B cell (primary cell): ENCODE measurements at regions not wholly inside any gene's neighbourhood (a gene's known extent, or its start where the extent isn't known, plus 50 kb on each side); places are given as distances from the start of the nearest gene placed in this dataset.

Experiments
- ATAC-seq: fragments of 200-7000 bp; cut with Tn5 transposase; one replicate; pipeline ENCODE4 v1.10.0; 2021; ENCODE audit warnings: low read depth, mild to moderate bottlenecking, moderate number of reproducible peaks, moderate library complexity
- CTCF ChIA-PET: fragments of 350-600 bp; sonication (Branson Sonifier 250); formaldehyde crosslinking; loops from one replicate; lab custom pipeline; 2021; ENCODE audit warnings: antibody characterized with exemption, inconsistent platforms; lab: Charles Lee
- POLR2A ChIA-PET: fragments of 350-600 bp; sonication (Branson Sonifier 250); formaldehyde crosslinking; loops from one replicate; lab custom pipeline; 2021; ENCODE audit warnings: antibody characterized with exemption; lab: Charles Lee
- DNase-seq: peaks from one replicate; pipeline ENCODE4 v3.0.0; 2013
- H2AFZ ChIP-seq: 2 replicates; pipeline ENCODE4 v1.6.1; 2012; ENCODE audit warnings: mild to moderate bottlenecking, low read depth, low read length; ENCODE audit not compliant: insufficient read depth, poor library complexity, severe bottlenecking
- H3K27ac ChIP-seq, 2 donors: 1 replicate in 1 of 2; 2 replicates in 1 of 2; pipeline ENCODE4 v1.5.1; 2012 to 2013; ENCODE audit warnings: low read length in 2 of 2, mild to moderate bottlenecking in 2 of 2, moderate library complexity in 1 of 2
- H3K27me3 ChIP-seq, 4 experiments: fragments of 200-600 bp in 1 of 4; sonication (generic) in 1 of 4; replicated peaks in 1 of 4; 1 replicate in 2 of 4; 2 replicates in 2 of 4; pipeline versions ENCODE4 v1.6.1 to v1.7.0; 2013 to 2016; ENCODE audit warnings: low read length in 3 of 4, mild to moderate bottlenecking in 2 of 4, mixed read lengths in 1 of 4, moderate library complexity in 1 of 4; ENCODE audit not compliant: insufficient read depth in 4 of 4, control insufficient read depth in 3 of 4; ENCODE audit errors: control extremely low read depth in 1 of 4
- H3K36me3 ChIP-seq, 2 experiments: replicated peaks in 1 of 2; 1 replicate in 1 of 2; 2 replicates in 1 of 2; pipeline versions ENCODE4 v1.6.1 to v1.7.1; 2013; ENCODE audit warnings: low read length in 1 of 2; ENCODE audit not compliant: insufficient read depth in 2 of 2, control insufficient read depth in 1 of 2; ENCODE audit errors: control extremely low read depth in 1 of 2, extremely low read depth in 1 of 2
- H3K4me1 ChIP-seq, 2 donors: fragments of 200-600 bp in 1 of 2; sonication (generic) in 1 of 2; 1 replicate in 1 of 2; 2 replicates in 1 of 2; pipeline versions ENCODE4 v1.5.1 to v1.6.1; 2013 to 2017; ENCODE audit warnings: low read length in 2 of 2; ENCODE audit not compliant: control insufficient read depth in 2 of 2, insufficient read depth in 2 of 2
- H3K4me2 ChIP-seq: replicated peaks from 2 replicates; pipeline ENCODE3; 2012; ENCODE audit warnings: mild to moderate bottlenecking, low read depth, low read length; ENCODE audit not compliant: poor library complexity, severe bottlenecking
- H3K4me3 ChIP-seq, 5 experiments: fragments of 200-600 bp in 1 of 5; sonication (generic) in 1 of 5; 1 replicate in 3 of 5; 2 replicates in 2 of 5; pipeline versions ENCODE4 v1.5.1 to v1.7.0; 2011 to 2016; ENCODE audit warnings: low read length in 4 of 5, mild to moderate bottlenecking in 4 of 5, low read depth in 2 of 5, control low read depth in 1 of 5, moderate library complexity in 1 of 5; ENCODE audit not compliant: insufficient read depth in 1 of 5; ENCODE audit errors: control extremely low read depth in 1 of 5, extremely low read depth in 1 of 5
- H3K79me2 ChIP-seq: fragments of 200-600 bp; sonication (generic); one replicate; pipeline ENCODE4 v1.6.0; 2016; ENCODE audit warnings: low read length; ENCODE audit not compliant: control insufficient read depth, insufficient read depth
- H3K9ac ChIP-seq: fragments of 200-600 bp; sonication (generic); 2 replicates; pipeline ENCODE4 v1.6.1; 2017; ENCODE audit warnings: mild to moderate bottlenecking, low read length, moderate library complexity
- H3K9me3 ChIP-seq, 3 donors: one replicate each; pipeline versions ENCODE4 v1.6.1 to v1.7.1; 2013; ENCODE audit warnings: low read length in 2 of 3; ENCODE audit not compliant: control insufficient read depth in 2 of 3, insufficient read depth in 1 of 3; ENCODE audit errors: control extremely low read depth in 1 of 3
- H4K20me1 ChIP-seq: 2 replicates; pipeline ENCODE4 v1.6.0; 2012; ENCODE audit warnings: mild to moderate bottlenecking, low read length; ENCODE audit not compliant: insufficient read depth, control insufficient read depth, poor library complexity, severe bottlenecking
- H3K27ac Mint-ChIP-seq: one replicate; pipeline ENCODE4 v1.8.0; 2021; ENCODE audit warnings: mixed read lengths
- H3K27me3 Mint-ChIP-seq: one replicate; pipeline ENCODE4 v1.8.0; 2021; ENCODE audit warnings: mixed read lengths
- H3K4me1 Mint-ChIP-seq: one replicate; pipeline ENCODE4 v1.8.0; 2021; ENCODE audit warnings: mixed read lengths
- H3K4me3 Mint-ChIP-seq: one replicate; pipeline ENCODE4 v1.8.0; 2021; ENCODE audit warnings: mixed read lengths
- H3K9me3 Mint-ChIP-seq: one replicate; pipeline ENCODE4 v1.8.0; 2022; ENCODE audit warnings: mixed read lengths; ENCODE audit not compliant: insufficient read depth
- CTCF ChIP-seq: fragments of 200-600 bp; IDR thresholded peaks from one replicate; pipeline ENCODE4 v1.8.0; 2022; ENCODE audit warnings: antibody characterized with exemption, mild to moderate bottlenecking
- EZH2 ChIP-seq: IDR thresholded peaks from 2 replicates; pipeline ENCODE4 v1.6.1; 2012; ENCODE audit warnings: borderline replicate concordance, low read depth, mild to moderate bottlenecking, moderate library complexity, low read length; ENCODE audit not compliant: insufficient read depth, poor library complexity, severe bottlenecking
- WGBS: methylation state at CpG from one replicate; pipeline ENCODE4 v1.1.5; 2013; ENCODE audit warnings: missing lambda C conversion rate; ENCODE audit not compliant: insufficient coverage; 5-methylcytosine and 5-hydroxymethylcytosine counted together
- intact Hi-C: fragments of 100-400 bp; cut with micrococcal nuclease; formaldehyde crosslinking; loops from one replicate; pipeline ENCODE4 v1.10.0; 2022

DNA sequence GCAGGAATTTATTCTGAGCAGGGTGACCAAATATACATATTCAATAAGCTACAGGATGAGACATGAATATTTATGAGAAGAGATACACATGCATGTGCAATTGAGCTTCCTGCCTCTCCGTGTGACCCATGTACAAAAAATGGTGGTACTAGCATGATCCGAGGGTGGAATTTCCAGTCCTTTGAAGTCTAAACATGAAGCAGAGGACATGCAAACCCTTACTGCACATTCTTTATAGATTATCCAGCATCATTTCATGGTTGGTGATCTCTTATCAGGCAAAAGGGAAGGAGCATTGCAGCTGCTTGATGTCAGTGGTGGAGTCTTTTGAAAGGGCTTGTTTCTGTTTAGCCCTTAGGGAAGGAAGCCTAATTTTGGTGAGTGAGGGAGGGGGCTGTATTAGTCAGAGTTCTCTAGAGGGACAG is 448.6 kb downstream of the SETD4 start:
- Histone ChIP-seq H4K20me1 (no peaks in the 10 kb centered on the region), H3K27me3 (no peaks in the 10 kb centered on the region), H2AFZ (no peak overlapping the region), H3K4me3 (no peak overlapping the region), H3K4me2 (no peak overlapping the region), H3K4me1 (no peaks in the 10 kb centered on the region), H3K9ac (no peak overlapping the region), H3K9me3 (no peaks in the 10 kb centered on the region), H3K79me2 (no peaks in the 10 kb centered on the region), H3K36me3 (no peaks in the 10 kb centered on the region), H3K27ac (no peak overlapping the region)
- intact Hi-C loops, result loop anchor here (10.0 kb wide), 2 partner anchors 207 to 717 kb away; no protein-coding TSS in a partner anchor
- H3K4me1 Mint-ChIP-seq, result peaks cover 2% of the 10 kb centered on the region
- ATAC-seq (no peak), DNase-seq (no peak)
- H3K4me3 Mint-ChIP-seq, result no peak overlapping the region
- CTCF ChIA-PET, result no interaction called here
- 96% methylated on average over 2 of the region's 2 CpGs for WGBS
- TF ChIP-seq EZH2 (no peak), CTCF (no peak)
- H3K27me3 Mint-ChIP-seq, result peaks cover 5% of the 10 kb centered on the region
- POLR2A ChIA-PET, result no interaction called here
- H3K9me3 Mint-ChIP-seq, result peaks cover 3% of the 10 kb centered on the region
- H3K27ac Mint-ChIP-seq, result no peak overlapping the region

DNA sequence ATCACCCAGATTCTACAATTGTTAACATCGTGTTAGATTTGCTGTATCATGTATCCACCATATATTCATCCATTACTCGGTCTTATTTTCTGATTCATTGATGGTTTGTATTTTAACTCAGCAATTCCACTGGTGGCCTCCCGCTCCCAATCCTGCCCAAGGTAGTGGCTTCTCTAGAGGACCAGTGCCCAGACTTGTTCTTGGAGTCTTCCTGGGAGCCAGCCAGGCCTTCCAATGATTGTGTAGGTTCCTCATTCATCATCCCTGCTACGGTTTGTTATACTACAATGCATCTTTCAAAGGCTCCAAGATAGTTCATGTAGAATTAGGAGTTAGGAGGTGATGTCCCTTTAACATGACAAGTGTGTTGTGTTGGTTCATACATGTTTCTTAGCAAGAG is 451.1 kb downstream of the SETD4 start:
- no peak overlapping the region for H3K27ac Mint-ChIP-seq
- CTCF ChIA-PET, result no interaction called here

More for the DNA sequence above, 451.1 kb downstream of the SETD4 start:
- intact Hi-C loops, result no loop called here
- H3K79me2 ChIP-seq, result no peaks in the 10 kb centered on the region
- H3K4me3 ChIP-seq, result no peak overlapping the region
- no peak overlapping the region for H2AFZ ChIP-seq
- no peaks in the 10 kb centered on the region for H3K4me1 Mint-ChIP-seq
- H3K36me3 ChIP-seq, result no peaks in the 10 kb centered on the region
- H3K4me1 ChIP-seq, result no peaks in the 10 kb centered on the region
- no peak for ATAC-seq
- H3K27me3 ChIP-seq, result no peaks in the 10 kb centered on the region
- POLR2A ChIA-PET, result no interaction called here
- H3K4me3 Mint-ChIP-seq, result no peak overlapping the region
- H3K27ac ChIP-seq, result no peak overlapping the region
- no peak overlapping the region for H3K4me2 ChIP-seq
- TF ChIP-seq EZH2, result no peak
- TF ChIP-seq CTCF, result no peak
- H3K9me3 ChIP-seq, result no peaks in the 10 kb centered on the region
- DNase-seq, result no peak
- H4K20me1 ChIP-seq, result no peaks in the 10 kb centered on the region
- H3K9me3 Mint-ChIP-seq, result peaks cover 3% of the 10 kb centered on the region
- no peak overlapping the region for H3K9ac ChIP-seq
- WGBS, result no CpG with 5 or more reads among the region's 4 CpGs
- no peaks in the 10 kb centered on the region for H3K27me3 Mint-ChIP-seq
